Pancreas (tissue), 10 donors: ENCODE measurements at regions not wholly inside any gene's neighbourhood (a gene's known extent, or its start where the extent isn't known, plus 50 kb on each side); places are given as distances from the start of the nearest gene placed in this dataset.

ENCODE experiments used
- ATAC-seq, 4 donors: fragments of 200-7000 bp; cut with Tn5 transposase; one replicate each; pipeline versions ENCODE4 v1.8.0 to v1.9.1; 2020; ENCODE audit warnings: mild to moderate bottlenecking in 4 of 4, moderate library complexity in 4 of 4
- DNase-seq, 6 donors: peaks; one replicate each; pipeline ENCODE4 v3.0.0-alpha.2; 2020
- FAIRE-seq: peaks from 2 replicates; lab custom pipeline; 2012; peaks lifted over from hg19 to GRCh38; lab: Jason Lieb, UNC
- H3K27ac ChIP-seq, 4 donors: fragments of 200-600 bp; sonication (generic); 1 replicate in 3 of 4; 2 replicates in 1 of 4; pipeline versions ENCODE4 v1.5.0 to v1.8.0; 2020
- H3K27me3 ChIP-seq, 4 donors: fragments of 200-600 bp; one replicate each; pipeline ENCODE4 v1.8.0; 2021
- H3K36me3 ChIP-seq, 3 donors: fragments of 200-600 bp; sonication (generic) in 1 of 3; one replicate each; pipeline versions ENCODE4 v1.5.0 to v1.8.0; 2020 to 2021
- H3K4me1 ChIP-seq, 3 donors: fragments of 200-600 bp; one replicate each; pipeline ENCODE4 v1.8.0; 2021
- H3K4me3 ChIP-seq, 4 donors: fragments of 200-600 bp; sonication (generic) in 2 of 4; one replicate each; pipeline versions ENCODE4 v1.5.0 to v1.8.0; 2020 to 2021
- H3K9me3 ChIP-seq, 4 donors: fragments of 200-600 bp; one replicate each; pipeline ENCODE4 v1.8.0; 2021
- CTCF ChIP-seq, 4 donors: fragments of 200-600 bp; sonication (generic) in 3 of 4; IDR thresholded peaks; one replicate each; pipeline versions ENCODE4 v1.5.0 to v1.8.0; 2021; ENCODE audit warnings: antibody characterized with exemption in 4 of 4
- WGBS, 2 donors: extraction: QIAGEN DNeasy Blood & Tissue Kit; methylation state at CpG; one replicate each; pipeline ENCODE4 v1.1.7; 2013; 5-methylcytosine and 5-hydroxymethylcytosine counted together
- intact Hi-C, 3 donors: fragments of 100-400 bp; cut with DNase I; formaldehyde crosslinking; loops; one replicate each; pipeline versions ENCODE4 v1.11.1 to v1.14.2; 2022
- donor health status: healthy with polysubstance abuse.
- donor health status: DM: no; HTN: no; CAD: no; lungs with moderate emphysema.
- donor health status: DM: no; HTN: no; CAD: no.
- donor health status: control.
- donor health status: control.
- donor health status: Bipolar disorder and iron deficiency.
- donor health status: DM: yes; HTN: yes; CAD: no.
- donor health status: DM: no; HTN: no; CAD: no.
- donor health status: DM: no; HTN: no; CAD: no.
- donor health status: DM: yes; HTN: yes; CAD: no.

DNA sequence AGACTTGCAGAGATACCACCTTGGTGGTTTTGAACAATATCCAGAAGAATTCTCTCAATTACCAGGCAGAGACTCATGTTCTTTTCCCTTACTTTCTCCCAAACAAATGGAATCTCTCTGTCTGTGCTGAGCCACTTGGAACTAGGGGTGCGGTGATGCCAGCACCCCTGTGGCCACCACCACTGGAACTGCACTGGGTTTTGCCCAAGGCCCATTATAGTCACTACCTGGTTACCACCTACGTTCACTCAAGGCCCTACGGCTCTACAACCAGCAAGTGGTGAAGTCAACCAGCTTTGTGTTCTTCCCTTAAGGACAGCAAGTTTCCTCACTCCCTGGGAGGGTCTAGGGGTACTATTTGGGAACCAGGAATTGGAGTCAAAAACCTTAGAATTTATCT lies 1183.7 kb downstream of the FSTL5 start:
- ATAC-seq (no peak), FAIRE-seq (no peak), DNase-seq (no peak)
- no peaks in the 10 kb centered on the region for H3K9me3 ChIP-seq
- no peak overlapping the region for H3K27ac ChIP-seq
- H3K27me3 ChIP-seq: no peaks in the 10 kb centered on the region
- no peak for TF ChIP-seq CTCF (IDR thresholded peaks at IDR 0.05)
- no peaks in the 10 kb centered on the region for H3K36me3 ChIP-seq
- 84 to 94% methylated on average over 3 of the region's 3 CpGs for WGBS, 2 donors
- H3K4me3 ChIP-seq: no peak overlapping the region
- H3K4me1 ChIP-seq: no peaks in the 10 kb centered on the region
- intact Hi-C loops: no loop called here

GRCh38 chr4:160981083-160981482 lies 1182.7 kb downstream of the FSTL5 start:
- Histone ChIP-seq H3K4me1 (no peaks in the 10 kb centered on the region), H3K27ac (no peak overlapping the region), H3K36me3 (no peaks in the 10 kb centered on the region), H3K4me3 (no peak overlapping the region), H3K9me3 (no peaks in the 10 kb centered on the region), H3K27me3 (no peaks in the 10 kb centered on the region)
- ATAC-seq (no peak), DNase-seq (no peak), FAIRE-seq (no peak)
- TF ChIP-seq CTCF (IDR thresholded peaks at IDR 0.05): no peak
- WGBS, 2 donors: 71 to 84% methylated on average over 2 of the region's 2 CpGs
- intact Hi-C loops: no loop called here

DNA sequence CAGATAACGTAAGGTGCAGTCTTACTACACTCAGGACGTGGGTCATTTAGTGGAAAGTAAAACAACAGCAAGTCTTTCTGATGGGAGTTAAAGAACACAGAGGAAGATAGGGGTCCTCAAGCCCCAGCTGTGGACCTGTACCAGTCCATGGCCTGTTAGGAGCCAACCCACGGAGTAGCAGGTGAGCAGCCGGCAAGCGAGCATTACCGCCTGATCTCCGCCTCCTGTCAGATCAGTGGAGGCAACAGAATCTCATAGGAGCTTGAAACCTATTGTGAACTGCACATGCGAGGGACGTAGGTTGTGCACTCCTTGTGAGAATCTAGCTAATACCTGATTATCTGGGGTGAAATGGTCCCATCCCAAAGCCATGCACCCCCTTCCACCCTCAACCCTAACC lies 1180.8 kb downstream of the FSTL5 start:
- no peak overlapping the region for H3K27ac ChIP-seq
- no peaks in the 10 kb centered on the region for H3K4me1 ChIP-seq
- H3K9me3 ChIP-seq: no peaks in the 10 kb centered on the region
- no peak for DNase-seq
- no peaks in the 10 kb centered on the region for H3K36me3 ChIP-seq
- H3K27me3 ChIP-seq: no peaks in the 10 kb centered on the region
- no peak for ATAC-seq
- 87 to 89% methylated on average over 9 of the region's 9 CpGs for WGBS, 2 donors
- no peak for FAIRE-seq
- H3K4me3 ChIP-seq: no peak overlapping the region
- no peak for TF ChIP-seq CTCF (IDR thresholded peaks at IDR 0.05)
- intact Hi-C loops: no loop called here

DNA sequence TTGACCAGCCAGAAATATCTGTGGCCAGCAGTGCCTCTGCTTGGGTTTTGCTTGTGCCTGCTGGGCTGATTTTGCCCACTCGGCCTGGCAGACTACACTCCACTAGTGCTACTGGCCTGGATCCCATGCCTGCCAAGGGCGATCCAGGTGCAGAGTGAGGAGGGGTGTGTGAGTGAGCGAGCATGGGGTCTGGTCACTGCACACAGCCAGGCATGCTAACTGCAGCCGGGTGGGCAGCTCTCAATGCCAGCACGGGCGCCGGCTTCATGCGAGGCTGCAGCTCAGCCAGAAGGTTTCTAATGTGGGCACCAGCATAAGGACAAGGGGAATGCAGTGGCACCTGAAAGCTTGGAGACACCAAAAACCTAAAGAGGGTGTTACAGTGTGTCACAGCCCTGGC lies 1161.4 kb downstream of the FSTL5 start:
- no peak for TF ChIP-seq CTCF (IDR thresholded peaks at IDR 0.05)
- WGBS, 2 donors: 90 to 91% methylated on average over 8 of the region's 8 CpGs
- Histone ChIP-seq H3K27me3 (peaks cover 0 to 2% (median 0%) of the 10 kb centered on the region in 4 donors), H3K36me3 (no peaks in the 10 kb centered on the region), H3K9me3 (no peaks in the 10 kb centered on the region), H3K4me3 (no peak overlapping the region), H3K4me1 (no peaks in the 10 kb centered on the region), H3K27ac (no peak overlapping the region)
- ATAC-seq: no peak
- peak in 1 of 6 donors; percentile 32 for DNase-seq
- FAIRE-seq: no peak
- intact Hi-C loops: no loop called here

DNA sequence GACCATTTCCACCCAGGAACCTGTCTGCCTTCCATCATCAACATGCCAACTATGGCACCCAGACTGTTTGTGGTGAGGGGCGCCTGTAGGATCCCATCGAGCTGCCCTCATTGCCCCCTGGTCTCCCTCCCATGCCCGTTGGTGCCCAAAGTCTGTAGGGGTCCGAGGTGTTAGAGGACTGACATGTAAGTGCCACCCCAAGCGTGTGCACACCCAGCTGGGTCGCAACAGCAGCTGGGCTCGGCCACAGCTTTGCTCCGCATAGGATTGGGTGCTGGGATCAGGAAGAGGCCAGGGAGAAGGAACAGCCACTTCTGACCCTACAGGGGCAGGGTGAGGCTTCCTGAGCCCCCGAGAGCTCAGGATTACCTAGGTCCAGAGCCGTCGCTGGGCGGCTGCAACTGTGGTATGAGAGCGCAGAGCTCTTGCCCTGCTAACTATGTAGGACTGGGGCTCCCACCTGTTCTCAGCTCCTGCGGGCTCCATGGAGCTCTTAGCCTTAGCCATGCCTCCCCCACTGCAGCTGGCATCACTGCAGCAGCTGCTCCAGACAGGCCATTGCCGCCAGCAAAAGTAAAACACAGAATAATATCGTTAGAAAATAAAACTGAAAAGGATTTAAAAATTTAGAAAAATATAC lies 1160.3 kb downstream of the FSTL5 start:
- intact Hi-C loops: no loop called here
- no peak for FAIRE-seq
- DNase-seq: peak in 1 of 6 donors; percentile 37
- no peaks in the 10 kb centered on the region for H3K36me3 ChIP-seq
- H3K4me1 ChIP-seq: no peaks in the 10 kb centered on the region
- WGBS, 2 donors: 89 to 92% methylated on average over 16 of the region's 16 CpGs
- no peak overlapping the region for H3K4me3 ChIP-seq
- TF ChIP-seq CTCF (IDR thresholded peaks at IDR 0.05): no peak
- no peak for ATAC-seq
- H3K9me3 ChIP-seq: no peaks in the 10 kb centered on the region
- H3K27me3 ChIP-seq: no peaks in the 10 kb centered on the region
- H3K27ac ChIP-seq: no peak overlapping the region
